Stimulated activated CD8-positive, alpha-beta memory T cell treated with anti-CD3 and anti-CD28 coated beads, Interleukin-7, amount 100 ng/mL, for 24 hours (primary cell): ENCODE measurements at regions not wholly inside any gene's neighbourhood (a gene's known extent, or its start where the extent isn't known, plus 50 kb on each side); places are given as distances from the start of the nearest gene placed in this dataset.
"Not testable (repeated sequence)": the region's sequence is repeated elsewhere in the genome, so short reads cannot be mapped to it uniquely, and the experiment has no call there.

ENCODE experiments used
- DNase-seq: peaks from one replicate; pipeline ENCODE4 v3.0.0-alpha.2; 2020; ENCODE audit warnings: low read depth

DNA sequence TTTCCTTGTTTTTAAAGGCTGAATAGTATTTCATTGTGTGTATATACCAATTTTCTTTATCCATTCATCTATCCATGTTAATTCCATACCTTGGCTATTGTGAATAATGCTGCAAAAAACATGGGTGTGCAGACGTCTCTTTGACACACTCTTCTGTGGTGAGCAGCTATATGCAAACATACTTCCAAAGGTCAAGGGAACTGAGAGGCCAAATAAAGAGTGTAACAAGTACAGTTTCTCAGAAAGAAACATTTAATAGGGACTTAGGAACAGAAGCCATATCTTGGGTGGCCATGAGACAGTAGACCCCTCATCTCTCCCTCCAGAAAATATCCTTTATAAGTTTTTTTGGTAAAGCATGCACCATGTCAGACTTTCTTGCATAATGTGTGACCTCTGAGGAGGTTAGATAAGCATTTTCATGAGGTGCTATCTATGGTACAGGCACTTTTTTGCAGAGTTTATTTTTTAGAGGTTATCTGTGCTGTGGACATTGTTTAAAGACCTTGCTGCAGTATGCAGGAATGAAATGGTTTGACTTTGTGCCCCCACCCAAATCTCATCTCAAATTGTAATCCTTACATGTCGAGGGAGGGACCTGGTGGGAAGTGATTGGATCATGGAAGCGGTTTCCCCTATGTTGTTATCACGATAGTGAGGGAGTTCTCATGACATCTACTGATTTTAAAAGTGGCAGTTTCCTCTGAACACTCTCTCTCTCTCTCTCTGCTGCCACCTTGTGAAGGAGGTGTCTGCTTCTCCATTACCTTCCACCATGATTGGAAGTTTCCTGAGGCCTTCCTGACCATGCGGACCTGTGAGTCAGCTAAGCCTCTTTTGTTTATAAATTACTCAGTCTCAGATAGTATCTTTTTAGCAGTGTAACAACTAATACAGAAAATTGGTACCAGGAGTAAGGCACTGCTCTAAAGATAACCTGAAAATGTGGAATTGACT, 1202.3 kb downstream of the GALC start:
- DNase-seq = no peak

DNA sequence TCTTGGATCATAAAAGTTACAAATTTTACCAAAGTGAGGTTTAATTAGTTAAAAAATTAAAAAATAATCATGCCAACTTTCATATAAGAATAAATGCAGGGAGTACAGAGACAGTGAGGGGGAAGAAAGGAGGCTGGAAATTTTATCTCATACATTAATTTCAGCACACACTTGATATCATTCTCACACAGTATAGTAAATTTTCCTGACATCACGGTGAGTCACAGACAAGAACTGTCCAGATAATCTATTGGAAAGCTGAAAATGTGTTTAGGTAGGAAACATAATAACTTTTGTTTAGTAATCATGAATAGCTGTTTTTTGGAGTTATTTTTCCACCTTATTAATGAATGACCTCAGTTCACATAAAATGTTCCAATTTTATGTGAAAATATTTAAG, 1204.8 kb downstream of the GALC start:
- no peak for DNase-seq

DNA sequence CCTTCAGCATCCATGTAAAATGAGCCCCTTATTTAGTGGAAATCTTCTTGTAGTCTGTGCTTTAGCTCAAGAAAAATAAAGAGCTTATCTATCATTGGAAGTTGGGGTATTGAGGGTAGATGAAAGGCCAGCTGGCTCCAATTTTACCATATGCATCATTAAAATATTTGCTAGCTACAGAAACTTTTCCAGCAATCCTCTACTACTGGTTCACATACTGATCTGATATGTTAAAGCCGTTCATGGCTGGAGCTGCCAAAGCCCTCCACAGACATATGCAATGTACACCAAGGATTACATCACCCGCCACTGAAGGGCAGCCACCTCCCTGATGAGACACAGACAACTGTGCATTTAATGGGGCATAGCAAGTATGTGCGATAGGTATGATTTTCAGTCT, 1205.3 kb downstream of the GALC start:
- DNase-seq = no peak

DNA sequence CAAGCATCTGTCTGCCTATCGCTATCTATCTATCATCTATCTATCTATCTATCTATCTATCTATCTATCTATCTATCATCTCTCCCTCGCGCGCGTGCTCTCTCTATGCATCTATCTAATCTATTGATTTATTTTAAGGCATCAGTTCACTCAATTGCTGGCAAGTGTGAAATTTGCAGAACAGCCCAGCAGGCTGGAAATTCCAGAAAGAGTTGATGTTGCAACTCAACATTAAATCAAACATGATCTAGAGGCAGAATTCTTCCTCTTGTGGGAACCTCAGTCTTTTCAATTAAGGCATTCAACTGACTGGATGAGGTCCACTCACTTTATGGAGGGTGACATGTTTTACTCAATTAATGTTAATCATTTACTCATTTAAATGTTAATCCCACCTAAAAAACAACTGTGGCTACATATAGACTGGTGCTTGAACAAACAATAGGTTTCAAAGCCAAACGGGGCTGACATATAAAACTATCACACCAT, 1210.8 kb downstream of the GALC start:
- no peak for DNase-seq

DNA sequence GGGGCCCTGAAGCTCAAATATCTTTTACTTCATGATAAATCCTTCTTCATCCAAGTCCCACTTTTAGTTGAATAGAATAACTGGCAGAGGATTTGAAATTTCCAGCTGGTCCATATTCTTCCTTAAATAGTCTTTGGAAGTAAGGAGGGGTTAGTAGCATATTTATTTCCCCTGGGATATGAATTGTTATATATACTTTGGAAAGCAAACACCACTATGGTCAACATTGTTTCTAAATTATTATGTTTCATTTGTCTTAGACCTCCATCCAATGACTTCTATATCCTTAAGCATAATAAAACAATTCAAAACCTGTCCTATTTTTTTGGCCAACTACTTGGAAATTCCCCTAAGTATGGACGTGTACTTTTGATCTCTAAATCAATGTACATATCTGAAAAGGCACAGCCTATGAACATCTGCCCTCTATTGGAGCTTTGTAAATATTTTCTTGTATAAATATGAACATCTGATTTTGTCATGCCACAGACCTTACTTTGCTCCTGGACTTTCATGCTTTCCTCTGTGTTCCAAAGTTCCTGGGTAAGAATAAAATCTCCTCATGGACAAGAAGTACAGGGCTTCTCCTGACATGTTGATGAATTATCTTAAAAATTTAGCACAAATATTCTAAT, 1212.0 kb downstream of the GALC start:
- DNase-seq = no peak

DNA sequence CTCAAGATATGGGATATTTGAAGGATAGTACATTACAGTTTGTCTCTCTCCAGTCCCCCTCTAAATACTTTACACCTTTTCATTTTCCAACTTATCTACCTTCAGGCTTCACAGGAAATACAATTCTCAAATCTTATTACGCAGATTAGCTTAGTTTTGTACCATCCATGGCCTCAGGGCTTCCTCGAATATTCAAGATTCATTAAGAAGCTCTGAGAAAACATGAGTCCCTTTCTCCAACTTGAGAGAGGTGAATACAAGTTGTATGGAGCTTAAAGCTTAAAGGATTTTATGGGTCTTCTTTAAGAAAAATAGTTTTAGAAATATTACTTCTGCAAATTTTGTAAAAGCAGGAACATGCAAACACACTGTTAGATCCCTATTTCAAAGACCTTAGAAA, 1212.5 kb downstream of the GALC start:
- DNase-seq = no peak

DNA sequence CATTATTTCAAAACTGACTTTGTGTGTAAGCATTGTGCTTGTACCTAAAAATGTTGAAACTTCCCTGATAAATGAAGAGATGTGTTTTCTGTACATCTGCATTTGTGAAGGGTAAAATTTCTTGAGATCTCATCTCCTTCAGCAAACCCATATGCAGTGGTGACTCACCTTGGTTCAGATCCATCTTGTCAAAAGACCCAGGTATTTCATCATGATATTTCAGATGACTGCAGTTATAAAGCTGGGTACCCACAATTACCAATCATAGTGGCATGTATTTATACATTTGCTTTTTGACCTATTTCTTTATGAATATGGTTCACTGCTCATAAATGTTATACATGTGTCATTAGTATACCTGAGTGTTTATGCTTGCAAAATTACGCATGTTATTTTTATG, 1213.6 kb downstream of the GALC start:
- DNase-seq = no peak

DNA sequence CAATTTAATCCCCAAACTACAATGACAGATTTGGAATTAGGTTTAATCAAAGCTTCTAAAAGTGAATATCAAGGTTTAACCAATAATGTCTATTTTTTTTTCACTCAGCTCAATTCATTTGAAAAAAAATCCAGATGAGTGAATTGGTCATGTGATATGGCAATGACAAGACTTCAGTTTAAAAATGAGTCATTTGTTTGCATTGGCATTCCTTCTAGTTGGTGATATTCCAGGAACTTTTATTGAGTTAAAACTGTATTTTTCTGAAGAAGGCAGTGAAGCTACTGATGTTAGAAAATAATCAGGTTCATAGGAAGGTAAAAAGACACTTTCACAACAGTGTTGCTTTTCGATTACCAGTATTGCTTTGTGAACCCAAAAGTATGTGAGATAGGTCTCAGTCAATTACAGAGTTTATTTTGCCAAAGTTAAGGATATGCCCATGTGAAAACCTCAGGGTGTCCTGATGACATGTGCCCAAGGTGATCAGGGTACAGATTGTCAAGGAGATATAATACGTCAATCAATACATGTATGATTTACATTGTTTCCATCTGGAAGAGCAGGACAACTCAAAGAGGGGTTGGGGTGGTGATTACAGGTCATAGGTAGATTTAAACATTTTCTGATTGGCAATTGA, 1214.9 kb downstream of the GALC start:
- no peak for DNase-seq

DNA sequence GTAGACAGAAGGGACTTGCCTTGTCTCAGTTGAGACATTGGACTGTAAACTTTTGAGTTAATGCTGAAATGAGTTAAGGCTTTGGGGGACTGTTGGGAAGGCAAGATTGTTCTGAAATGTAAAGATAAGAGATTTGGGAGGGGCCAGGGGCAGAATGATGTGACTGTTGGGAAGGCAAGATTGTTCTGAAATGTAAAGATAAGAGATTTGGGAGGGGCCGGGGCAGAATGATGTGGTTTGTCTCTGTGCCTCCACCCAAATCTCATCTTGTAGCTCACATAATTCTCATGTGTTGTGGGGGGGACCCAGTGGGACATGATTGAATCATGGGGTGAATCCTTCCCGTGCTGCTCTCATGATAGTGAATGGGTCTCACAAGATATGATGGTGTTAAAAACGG, 1217.1 kb downstream of the GALC start:
- DNase-seq = not testable (repeated sequence)

DNA sequence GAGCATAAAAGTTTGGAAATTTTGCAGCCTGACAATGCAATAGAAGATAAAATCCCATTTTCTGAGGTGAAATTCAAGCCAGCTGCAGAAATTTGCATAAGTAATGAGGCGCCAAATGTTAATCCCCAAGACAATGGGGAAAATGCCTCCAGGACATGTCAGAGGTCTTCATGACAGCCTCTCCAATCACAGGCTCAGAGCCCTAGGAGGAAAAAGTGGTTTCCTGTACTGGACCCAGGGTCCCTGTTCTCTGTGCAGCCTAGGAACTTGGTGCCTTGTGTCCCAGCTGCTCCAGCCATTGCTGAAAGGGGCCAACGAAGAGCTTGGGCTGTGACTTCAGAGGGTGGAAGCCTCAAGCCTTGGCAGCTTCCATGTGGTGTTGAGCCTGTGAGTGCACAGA, 1218.1 kb downstream of the GALC start:
- DNase-seq = no peak

DNA sequence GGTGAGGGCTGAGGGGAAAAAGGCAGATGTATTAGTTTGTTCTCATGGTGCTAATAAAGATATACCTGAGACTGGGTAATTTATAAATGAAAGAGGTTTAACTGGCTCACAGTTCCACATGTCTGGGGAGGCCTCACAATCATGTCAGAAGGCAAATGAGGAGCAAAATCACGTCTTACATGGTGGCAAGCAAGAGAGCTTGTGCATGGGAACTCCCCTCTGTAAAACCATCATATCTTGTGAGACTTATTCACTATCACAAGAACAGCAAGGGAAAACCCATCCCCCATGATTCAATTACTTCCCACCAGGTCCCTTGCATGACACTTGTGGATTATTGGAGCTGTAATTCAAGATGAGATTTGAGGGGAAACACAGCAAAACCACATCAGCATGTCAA, 1220.9 kb downstream of the GALC start:
- DNase-seq = no peak

DNA sequence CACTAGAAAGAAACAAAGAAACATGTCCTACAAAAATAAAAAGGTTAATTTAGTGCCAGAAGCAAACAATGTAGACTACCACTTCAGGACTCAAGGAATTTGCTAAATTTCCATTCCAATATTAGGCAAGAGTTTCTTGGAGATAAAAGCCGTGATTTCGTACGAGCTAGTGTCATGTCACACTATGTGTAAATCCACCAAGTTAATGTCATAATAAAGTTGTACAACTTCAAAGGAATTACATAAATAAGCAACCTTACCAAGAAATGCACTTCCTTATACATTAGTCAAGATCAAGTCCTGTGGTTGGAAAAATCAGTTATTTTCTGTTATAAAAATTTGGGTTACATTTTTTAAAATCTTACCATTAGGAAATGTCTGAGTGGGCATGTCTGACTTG, 1222.8 kb downstream of the GALC start:
- no peak for DNase-seq

DNA sequence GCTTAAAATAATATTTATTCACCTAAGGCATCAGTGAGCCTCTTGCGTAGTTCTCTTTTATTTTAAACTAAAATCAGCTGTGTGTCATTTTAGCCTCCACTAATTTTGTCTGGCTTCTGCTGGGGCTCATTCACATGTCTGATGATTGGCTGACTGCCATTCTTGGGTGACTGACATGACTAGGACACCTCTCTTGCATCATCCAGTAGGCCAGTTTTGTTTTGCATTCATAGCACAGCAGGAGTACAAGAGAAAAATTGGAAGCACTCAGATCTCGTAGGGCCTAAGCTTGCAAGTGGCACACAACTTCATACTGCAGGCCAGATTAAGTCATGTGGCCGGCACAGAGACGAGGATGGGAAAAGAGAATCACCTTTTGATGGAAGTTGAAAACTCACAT, 1226.5 kb downstream of the GALC start:
- DNase-seq = no peak

DNA sequence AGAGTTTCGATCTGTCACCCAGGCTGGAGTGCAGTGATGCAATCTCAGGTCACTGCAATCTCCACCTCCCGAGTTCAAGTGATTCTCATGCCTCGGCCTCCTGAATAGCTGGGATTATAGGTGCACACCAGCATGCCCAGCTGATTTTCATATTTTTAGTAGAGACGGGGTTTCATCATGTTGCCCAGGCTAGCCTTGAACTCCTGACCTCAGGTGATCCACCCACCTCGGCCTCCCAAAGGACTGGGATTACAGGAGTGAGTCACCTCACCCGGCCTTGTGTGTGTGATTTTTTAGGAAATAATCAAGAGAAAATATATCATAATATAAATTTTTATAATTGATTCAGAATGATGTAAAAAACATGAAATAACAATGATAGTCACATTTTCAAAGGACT, 1231.4 kb downstream of the GALC start:
- no peak for DNase-seq

DNA sequence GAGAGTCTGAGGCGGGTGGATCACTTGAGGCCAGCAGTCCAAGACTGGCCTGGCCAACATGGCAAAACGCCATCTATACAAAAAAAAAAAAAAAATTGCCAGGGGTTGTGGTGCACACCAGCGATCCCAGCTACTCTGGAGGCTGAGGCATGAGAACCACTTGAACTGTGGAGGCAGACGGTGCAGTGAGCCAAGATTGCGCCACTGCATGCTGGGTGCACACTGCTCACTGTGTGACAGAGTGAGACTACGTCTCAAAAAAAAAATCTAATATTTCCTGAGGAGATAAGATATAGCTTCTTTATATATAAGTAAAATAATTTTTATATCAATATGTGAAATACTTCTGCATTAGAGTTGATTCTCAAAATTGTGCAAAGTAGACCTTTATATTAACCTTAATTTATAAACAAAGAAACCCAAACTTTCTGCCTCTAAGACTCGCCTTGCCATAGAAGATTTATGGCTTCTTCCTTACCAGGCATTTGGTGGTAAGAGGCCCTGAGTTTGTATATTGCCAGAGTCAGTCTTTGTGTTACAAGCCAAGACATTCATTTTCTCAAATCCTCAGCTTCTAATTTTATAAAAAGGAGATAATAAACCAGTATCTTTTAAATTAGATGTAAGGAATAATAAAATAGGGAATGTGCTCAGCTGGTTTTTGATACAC, 1226.7 kb downstream of the FLRT2 start:
- DNase-seq = no peak

DNA sequence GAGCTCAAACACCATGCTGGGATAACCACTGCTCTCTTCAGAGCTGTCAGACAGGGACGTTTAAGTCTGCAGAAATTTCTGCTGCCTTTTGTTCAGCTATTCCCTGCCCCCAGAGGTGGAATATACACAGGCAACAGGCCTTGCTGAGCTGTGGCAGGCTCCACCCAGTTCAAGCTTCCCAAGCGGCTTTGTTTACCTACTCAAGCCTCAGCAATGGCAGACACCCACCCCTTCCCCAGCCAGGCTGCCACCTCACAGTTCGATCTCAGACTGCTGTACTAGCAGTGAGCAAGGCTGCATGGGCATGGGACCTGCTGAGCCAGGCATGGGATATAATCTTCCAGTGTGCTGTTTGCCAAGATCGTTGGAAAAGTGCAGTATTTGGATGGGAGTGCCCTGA, 1220.5 kb downstream of the FLRT2 start:
- DNase-seq = not testable (repeated sequence)

DNA sequence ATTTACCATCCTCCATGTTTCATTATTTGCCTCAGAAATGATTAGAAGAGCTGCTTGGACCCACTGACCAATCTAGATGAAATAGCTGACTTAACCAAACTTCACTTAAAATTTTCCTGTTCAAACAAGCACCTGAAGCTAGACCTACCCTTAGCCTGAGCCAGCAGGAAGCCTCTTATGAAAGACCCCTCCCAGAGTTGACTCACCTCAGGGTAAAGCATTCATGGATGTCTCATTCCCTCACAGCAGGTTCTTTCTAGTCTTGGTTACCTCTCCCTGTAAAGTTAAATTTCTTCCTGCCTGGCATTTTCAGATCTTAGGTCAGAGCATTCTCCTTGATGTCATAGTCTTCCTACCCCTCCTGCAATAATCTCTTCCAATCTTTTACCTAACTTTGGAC, 1209.8 kb downstream of the FLRT2 start:
- DNase-seq = no peak

DNA sequence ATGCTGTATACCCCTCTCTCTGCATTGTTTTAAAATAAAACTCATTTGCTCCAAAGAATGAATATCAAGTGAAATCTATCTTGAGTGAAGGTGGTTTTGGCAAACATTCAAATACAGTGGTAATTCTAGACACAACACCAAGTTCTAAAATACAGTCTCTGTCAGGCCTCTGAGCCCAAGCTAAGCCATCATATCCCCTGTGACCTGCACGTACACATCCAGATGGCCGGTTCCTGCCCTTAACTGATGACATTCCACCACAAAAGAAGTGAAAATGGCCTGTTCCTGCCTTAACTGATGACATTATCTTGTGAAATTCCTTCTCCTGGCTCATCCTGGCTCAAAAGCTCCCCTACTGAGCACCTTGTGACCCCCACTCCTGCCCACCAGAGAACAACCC, 1201.5 kb downstream of the FLRT2 start:
- DNase-seq = not testable (repeated sequence)

DNA sequence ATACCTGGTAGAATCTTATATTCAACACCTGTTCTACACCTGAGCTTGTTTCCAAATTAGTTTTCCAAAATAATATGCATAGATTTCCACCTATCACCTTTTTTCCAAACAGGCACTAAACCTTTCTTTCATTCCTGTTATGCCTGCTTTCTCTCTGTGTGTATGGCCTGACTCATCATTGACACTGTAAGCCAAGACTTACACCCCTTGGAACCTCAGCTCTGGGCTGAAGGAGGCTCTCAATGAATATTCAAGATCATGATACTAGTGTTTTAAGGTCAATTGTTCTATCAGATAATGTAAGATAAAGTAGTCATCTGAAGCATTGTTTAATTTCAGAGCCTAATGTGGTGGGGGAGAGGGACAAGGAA, 1193.3 kb downstream of the FLRT2 start:
- DNase-seq = no peak

DNA sequence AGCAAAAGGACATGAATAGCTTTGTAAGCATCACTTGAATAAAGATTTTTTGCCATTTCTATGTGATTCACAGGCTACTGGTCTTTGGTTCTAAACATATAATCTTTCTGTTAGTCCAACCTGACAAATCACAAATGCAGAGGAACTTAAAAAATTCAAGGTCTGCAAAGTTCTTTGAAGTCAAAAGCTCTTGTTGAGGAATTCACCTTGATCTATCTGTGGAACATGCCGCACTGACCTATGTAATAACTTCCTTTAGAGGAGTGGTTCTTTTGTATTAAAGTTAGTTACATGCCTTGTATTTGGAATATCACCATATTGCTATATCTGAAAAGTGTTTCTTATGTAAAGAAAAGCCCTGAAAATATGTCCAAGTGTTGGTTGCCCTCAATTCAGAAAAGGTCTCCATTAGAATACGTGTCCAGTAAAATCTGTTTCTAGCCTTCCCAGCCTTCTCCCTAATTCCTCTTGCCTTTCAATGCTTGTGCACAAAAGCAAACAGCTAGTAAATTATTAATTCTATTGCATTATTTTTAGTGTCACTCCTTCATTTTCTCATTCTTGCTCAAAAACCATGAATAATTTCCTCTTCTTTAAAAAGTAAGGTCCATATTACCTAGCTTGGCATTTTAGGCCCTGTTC, 1192.8 kb downstream of the FLRT2 start:
- DNase-seq = no peak

DNA sequence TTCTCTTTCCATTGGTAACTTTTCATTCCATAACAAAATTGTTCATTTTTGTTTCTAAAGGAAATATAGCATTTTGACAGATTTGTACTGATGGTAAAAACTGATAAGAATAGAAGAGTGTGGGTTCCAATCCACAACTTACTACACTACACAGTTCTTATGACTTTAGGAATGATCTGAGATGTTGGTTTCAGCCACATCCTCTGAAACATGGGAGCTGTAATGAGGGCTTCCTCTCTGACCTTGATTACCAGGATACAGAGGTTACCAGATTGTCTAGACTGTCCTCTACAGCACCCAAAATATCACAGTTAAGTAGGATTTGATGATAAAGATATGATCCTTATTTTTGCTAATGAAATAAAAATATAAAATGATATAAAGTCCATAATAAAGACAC, 1184.6 kb downstream of the FLRT2 start:
- DNase-seq = no peak

DNA sequence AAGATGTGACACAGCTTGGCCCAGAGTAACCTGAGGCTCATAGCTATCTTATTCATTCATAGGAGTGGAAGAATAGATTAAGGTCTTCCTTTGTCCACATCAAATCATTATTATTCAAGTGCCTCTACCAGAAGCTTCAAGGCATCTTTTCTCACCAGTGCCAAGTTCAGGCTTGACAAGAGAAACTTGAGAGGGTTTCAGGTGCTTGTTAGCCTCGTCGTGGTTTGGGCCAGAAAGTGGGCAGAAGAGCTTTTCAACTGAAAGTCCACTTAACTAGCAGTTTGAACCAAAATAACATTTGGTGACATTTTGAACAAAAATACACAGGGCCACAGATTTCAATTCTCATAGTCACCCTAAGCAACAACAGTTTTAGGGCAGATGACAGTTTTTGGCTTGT, 1184.2 kb downstream of the FLRT2 start:
- no peak for DNase-seq
